Hepatocyte (in vitro differentiated cells): ENCODE measurements at regions not wholly inside any gene's neighbourhood (a gene's known extent, or its start where the extent isn't known, plus 50 kb on each side); places are given as distances from the start of the nearest gene placed in this dataset.
"Not testable (repeated sequence)": the region's sequence is repeated elsewhere in the genome, so short reads cannot be mapped to it uniquely, and the experiment has no call there.

Experiments used
- DNase-seq: peaks from one replicate; pipeline ENCODE4 v3.0.0-alpha.2; 2016; ENCODE audit warnings: low spot score
- H2AFZ ChIP-seq: fragments of 200-600 bp; sonication (generic); 2 replicates; pipeline ENCODE4 v1.6.0; 2016; ENCODE audit warnings: antibody characterized with exemption, mild to moderate bottlenecking
- H3K27ac ChIP-seq: fragments of 200-600 bp; sonication (generic); 2 replicates; pipeline ENCODE4 v1.5.1; 2016; ENCODE audit warnings: mild to moderate bottlenecking
- H3K27me3 ChIP-seq: fragments of 200-600 bp; sonication (generic); 2 replicates; pipeline ENCODE4 v1.6.1; 2016
- H3K36me3 ChIP-seq: fragments of 200-600 bp; sonication (generic); replicated peaks from 2 replicates; pipeline ENCODE4 v1.5.1; 2016; ENCODE audit warnings: low read depth; ENCODE audit not compliant: insufficient read depth
- H3K4me1 ChIP-seq: fragments of 200-600 bp; sonication (generic); 2 replicates; pipeline ENCODE4 v1.5.1; 2016; ENCODE audit warnings: mild to moderate bottlenecking, moderate library complexity; ENCODE audit not compliant: insufficient read depth
- H3K4me2 ChIP-seq: fragments of 200-600 bp; sonication (generic); 2 replicates; pipeline ENCODE4 v1.6.0; 2016
- H3K4me3 ChIP-seq: fragments of 200-600 bp; sonication (generic); 2 replicates; pipeline ENCODE4 v1.5.1; 2016; ENCODE audit warnings: mild to moderate bottlenecking
- H3K79me2 ChIP-seq: fragments of 200-600 bp; sonication (generic); 2 replicates; pipeline ENCODE4 v1.6.0; 2017; ENCODE audit warnings: mild to moderate bottlenecking
- H3K9me2 ChIP-seq: fragments of 200-600 bp; sonication (generic); replicated peaks from 2 replicates; pipeline ENCODE4 v1.6.0; 2017; ENCODE audit warnings: mild to moderate bottlenecking; ENCODE audit not compliant: insufficient read depth
- H3K9me3 ChIP-seq: fragments of 200-600 bp; sonication (generic); 2 replicates; pipeline ENCODE4 v1.5.1; 2016; ENCODE audit warnings: low read depth, mild to moderate bottlenecking
- H4K20me1 ChIP-seq: fragments of 200-600 bp; sonication (generic); 2 replicates; pipeline ENCODE4 v1.6.0; 2016; ENCODE audit warnings: mild to moderate bottlenecking; ENCODE audit not compliant: insufficient read depth, poor library complexity, severe bottlenecking
- CTCF ChIP-seq: fragments of 200-600 bp; sonication (generic); IDR thresholded peaks from 2 replicates; pipeline ENCODE4 v1.5.1; 2016; ENCODE audit warnings: antibody characterized with exemption, mild to moderate bottlenecking; ENCODE audit not compliant: poor library complexity
- EZH2 ChIP-seq: fragments of 200-600 bp; sonication (generic); IDR thresholded peaks from 2 replicates; pipeline ENCODE4 v1.6.1; 2016; ENCODE audit warnings: antibody characterized with exemption, mild to moderate bottlenecking, borderline replicate concordance
- EZH2phosphoT487 ChIP-seq: fragments of 200-600 bp; sonication (generic); IDR thresholded peaks from one replicate; pipeline ENCODE4 v1.6.1; 2018; ENCODE audit warnings: antibody characterized with exemption, mild to moderate bottlenecking, low read depth, moderate library complexity; ENCODE audit not compliant: unreplicated experiment, severe bottlenecking
- WGBS: methylation state at CpG from one replicate; pipeline ENCODE4 v1.1.6; 2016; ENCODE audit warnings: low lambda C conversion rate; ENCODE audit errors: missing lambda C conversion rate; 5-methylcytosine and 5-hydroxymethylcytosine counted together

- Histone ChIP-seq H4K20me1 (no peaks in the 10 kb centered on the region), H3K27me3 (no peaks in the 10 kb centered on the region), H3K36me3 (no peaks in the 10 kb centered on the region), H3K4me1 (no peaks in the 10 kb centered on the region), H3K79me2 (no peaks in the 10 kb centered on the region), H2AFZ (no peak overlapping the region), H3K9me3 (no peaks in the 10 kb centered on the region), H3K4me2 (no peak overlapping the region), H3K9me2 (no peaks in the 10 kb centered on the region), H3K27ac (no peak overlapping the region), H3K4me3 (no peak overlapping the region)
- DNase-seq = no peak
- TF ChIP-seq EZH2 = no peak
- no peak for TF ChIP-seq CTCF
- no peak for TF ChIP-seq EZH2phosphoT487
Measured at GRCh38 chrX:99248180-99248579, 1161.9 kb downstream of the PCDH19 start.

- H3K27me3 ChIP-seq = no peaks in the 10 kb centered on the region
- H3K9me2 ChIP-seq = no peaks in the 10 kb centered on the region
- H2AFZ ChIP-seq = no peak overlapping the region
- TF ChIP-seq CTCF (no peak), EZH2 (no peak), EZH2phosphoT487 (no peak)
- no peak for DNase-seq
- WGBS = 79% methylated on average over 4 of the region's 4 CpGs
- H3K27ac ChIP-seq = no peak overlapping the region
- H3K79me2 ChIP-seq = no peaks in the 10 kb centered on the region
- no peak overlapping the region for H3K4me2 ChIP-seq
- no peaks in the 10 kb centered on the region for H3K4me1 ChIP-seq
- no peaks in the 10 kb centered on the region for H3K36me3 ChIP-seq
- H3K9me3 ChIP-seq = no peaks in the 10 kb centered on the region
- no peak overlapping the region for H3K4me3 ChIP-seq
- no peaks in the 10 kb centered on the region for H4K20me1 ChIP-seq
Measured at GRCh38 chrX:99242001-99242400, 1168.1 kb downstream of the PCDH19 start.

- WGBS = 91% methylated on average over 6 of the region's 6 CpGs
- not testable (repeated sequence) for H3K4me3 ChIP-seq, H3K27ac ChIP-seq, DNase-seq, H3K4me2 ChIP-seq, H2AFZ ChIP-seq, H4K20me1 ChIP-seq, H3K4me1 ChIP-seq, H3K36me3 ChIP-seq, H3K79me2 ChIP-seq, H3K9me2 ChIP-seq, H3K9me3 ChIP-seq, H3K27me3 ChIP-seq
Measured at GRCh38 chrX:99234384-99234783, 1175.7 kb downstream of the PCDH19 start.

GRCh38 chrX:99192421-99192820, 1217.7 kb downstream of the PCDH19 start:
- 64% methylated on average over 1 of the region's 1 CpG for WGBS
- Histone ChIP-seq H3K27me3 (no peaks in the 10 kb centered on the region), H3K9me3 (no peaks in the 10 kb centered on the region), H3K4me1 (no peaks in the 10 kb centered on the region), H3K4me2 (no peak overlapping the region), H3K36me3 (no peaks in the 10 kb centered on the region), H3K79me2 (no peaks in the 10 kb centered on the region), H4K20me1 (no peaks in the 10 kb centered on the region), H2AFZ (no peak overlapping the region), H3K4me3 (no peak overlapping the region), H3K9me2 (no peaks in the 10 kb centered on the region), H3K27ac (no peak overlapping the region)
- no peak for DNase-seq
- TF ChIP-seq EZH2phosphoT487 (no peak), CTCF (no peak), EZH2 (no peak)
